ENCODE measurements at regions not wholly inside any gene's neighbourhood (a gene's known extent, or its start where the extent isn't known, plus 50 kb on each side); places are given as distances from the start of the nearest gene placed in this dataset.
A peak's percentile ranks its signal among the peaks of the same experiment; 100 is the strongest.

DNA sequence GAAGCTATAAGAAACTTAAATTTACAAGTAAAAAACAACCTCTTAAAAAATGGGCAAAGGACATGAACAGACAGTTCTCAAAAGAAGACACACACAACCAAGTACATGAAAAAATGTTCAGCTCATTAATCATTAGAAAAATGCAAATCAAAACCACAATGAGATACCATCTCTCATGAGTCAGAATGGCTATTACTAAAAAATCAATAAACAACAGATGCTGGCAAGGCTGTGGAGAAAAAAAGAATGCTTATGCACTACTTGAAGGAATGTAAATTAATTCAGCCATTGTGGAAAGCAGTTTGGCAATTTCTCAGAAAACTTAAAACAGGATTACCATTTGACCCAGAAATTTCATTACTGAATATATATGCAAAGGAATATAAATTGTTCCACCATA is 666.3 kb upstream of the GRIA3 start (continued):
- TF ChIP-seq, protein P1, sequence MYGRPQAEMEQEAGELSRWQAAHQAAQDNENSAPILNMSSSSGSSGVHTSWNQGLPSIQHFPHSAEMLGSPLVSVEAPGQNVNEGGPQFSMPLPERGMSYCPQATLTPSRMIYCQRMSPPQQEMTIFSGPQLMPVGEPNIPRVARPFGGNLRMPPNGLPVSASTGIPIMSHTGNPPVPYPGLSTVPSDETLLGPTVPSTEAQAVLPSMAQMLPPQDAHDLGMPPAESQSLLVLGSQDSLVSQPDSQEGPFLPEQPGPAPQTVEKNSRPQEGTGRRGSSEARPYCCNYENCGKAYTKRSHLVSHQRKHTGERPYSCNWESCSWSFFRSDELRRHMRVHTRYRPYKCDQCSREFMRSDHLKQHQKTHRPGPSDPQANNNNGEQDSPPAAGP (tag by site-specific recombination; IDR thresholded peaks at IDR 0.05): no peak
- TF ChIP-seq ZNF571 (tag by site-specific recombination; IDR thresholded peaks at IDR 0.05) (no peak), ZNF140 (tag by site-specific recombination; IDR thresholded peaks at IDR 0.05) (no peak), ZNF433 (tag by site-specific recombination; IDR thresholded peaks at IDR 0.05; ENCODE audit: low read depth) (no peak)

DNA sequence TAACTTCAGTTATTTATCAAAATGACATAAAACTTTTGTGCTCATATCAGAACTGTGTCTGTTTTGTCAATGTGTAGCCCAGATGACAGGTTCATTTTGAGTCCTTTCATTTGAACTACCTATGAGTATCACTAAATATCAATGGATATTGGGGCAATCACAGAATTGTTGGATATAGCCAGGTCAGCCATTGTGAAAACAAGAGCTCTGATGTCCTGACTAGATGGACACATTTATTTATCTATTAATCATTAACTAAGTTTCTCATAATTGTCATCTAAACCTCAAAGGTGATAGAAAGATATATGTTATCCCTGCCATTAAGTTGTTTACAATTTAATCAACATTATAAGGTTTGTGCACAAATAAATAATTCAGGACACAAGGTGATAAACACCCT is 638.3 kb upstream of the GRIA3 start:
- Histone ChIP-seq H3K4me3 (ENCODE audit: low read depth, low read length) (no peak overlapping the region), H3K36me3 (ENCODE audit: control insufficient read depth in 2 of 2, insufficient read depth in 1 of 2, low read length in 2 of 2) (no peaks in the 10 kb centered on the region), H3K4me1 (ENCODE audit: control insufficient read depth, insufficient read depth, low read length) (no peaks in the 10 kb centered on the region), H3K27ac (ENCODE audit: extremely low read depth, low read depth, low read length) (no peak overlapping the region), H3K9me3 (ENCODE audit: control insufficient read depth, insufficient read depth, low read depth, low read length) (no peaks in the 10 kb centered on the region)
- TF ChIP-seq ZFP69B (tag by site-specific recombination; IDR thresholded peaks at IDR 0.05) (no peak), GLI4 (tag by site-specific recombination; IDR thresholded peaks at IDR 0.05) (no peak), BCL11B (tag by site-specific recombination; IDR thresholded peaks at IDR 0.05; ENCODE audit: low read depth) (no peak), OVOL3 (tag by site-specific recombination; IDR thresholded peaks at IDR 0.05) (no peak), ZBTB17 (tag by site-specific recombination; IDR thresholded peaks at IDR 0.05) (no peak)
- ChIA-PET CTCF (no interaction called here), POLR2A (no interaction called here)

DNA sequence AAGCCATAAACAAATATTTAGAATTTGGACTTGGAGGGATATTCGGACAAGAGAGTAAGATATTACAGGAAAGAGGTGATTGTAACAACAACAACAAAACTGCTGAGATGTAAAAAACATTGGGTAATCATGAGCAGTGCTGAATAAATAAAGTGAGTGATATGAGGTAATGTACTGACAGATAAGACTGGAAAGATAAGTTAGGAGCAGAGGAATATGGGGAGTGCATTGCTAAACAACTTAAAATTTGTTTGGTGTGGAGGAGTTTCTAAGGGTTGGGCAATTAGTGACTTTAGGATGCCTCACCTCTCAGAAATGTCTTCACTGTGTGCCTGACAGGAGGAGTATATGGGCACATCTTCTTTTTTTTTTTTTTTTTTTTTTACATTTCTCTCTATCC is 637.8 kb upstream of the GRIA3 start:
- Histone ChIP-seq H3K9me3 (ENCODE audit: control insufficient read depth, insufficient read depth, low read depth, low read length) (no peaks in the 10 kb centered on the region), H3K36me3 (ENCODE audit: control insufficient read depth in 2 of 2, insufficient read depth in 1 of 2, low read length in 2 of 2) (no peaks in the 10 kb centered on the region), H3K4me3 (ENCODE audit: low read depth, low read length) (no peak overlapping the region), H3K4me1 (ENCODE audit: control insufficient read depth, insufficient read depth, low read length) (no peaks in the 10 kb centered on the region), H3K27ac (ENCODE audit: extremely low read depth, low read depth, low read length) (no peak overlapping the region)
- no peak for TF ChIP-seq ZNF473 (tag by site-specific recombination; IDR thresholded peaks at IDR 0.05)
- no peak for TF ChIP-seq ZFP69B (tag by site-specific recombination; IDR thresholded peaks at IDR 0.05)
- TF ChIP-seq, protein P2, sequence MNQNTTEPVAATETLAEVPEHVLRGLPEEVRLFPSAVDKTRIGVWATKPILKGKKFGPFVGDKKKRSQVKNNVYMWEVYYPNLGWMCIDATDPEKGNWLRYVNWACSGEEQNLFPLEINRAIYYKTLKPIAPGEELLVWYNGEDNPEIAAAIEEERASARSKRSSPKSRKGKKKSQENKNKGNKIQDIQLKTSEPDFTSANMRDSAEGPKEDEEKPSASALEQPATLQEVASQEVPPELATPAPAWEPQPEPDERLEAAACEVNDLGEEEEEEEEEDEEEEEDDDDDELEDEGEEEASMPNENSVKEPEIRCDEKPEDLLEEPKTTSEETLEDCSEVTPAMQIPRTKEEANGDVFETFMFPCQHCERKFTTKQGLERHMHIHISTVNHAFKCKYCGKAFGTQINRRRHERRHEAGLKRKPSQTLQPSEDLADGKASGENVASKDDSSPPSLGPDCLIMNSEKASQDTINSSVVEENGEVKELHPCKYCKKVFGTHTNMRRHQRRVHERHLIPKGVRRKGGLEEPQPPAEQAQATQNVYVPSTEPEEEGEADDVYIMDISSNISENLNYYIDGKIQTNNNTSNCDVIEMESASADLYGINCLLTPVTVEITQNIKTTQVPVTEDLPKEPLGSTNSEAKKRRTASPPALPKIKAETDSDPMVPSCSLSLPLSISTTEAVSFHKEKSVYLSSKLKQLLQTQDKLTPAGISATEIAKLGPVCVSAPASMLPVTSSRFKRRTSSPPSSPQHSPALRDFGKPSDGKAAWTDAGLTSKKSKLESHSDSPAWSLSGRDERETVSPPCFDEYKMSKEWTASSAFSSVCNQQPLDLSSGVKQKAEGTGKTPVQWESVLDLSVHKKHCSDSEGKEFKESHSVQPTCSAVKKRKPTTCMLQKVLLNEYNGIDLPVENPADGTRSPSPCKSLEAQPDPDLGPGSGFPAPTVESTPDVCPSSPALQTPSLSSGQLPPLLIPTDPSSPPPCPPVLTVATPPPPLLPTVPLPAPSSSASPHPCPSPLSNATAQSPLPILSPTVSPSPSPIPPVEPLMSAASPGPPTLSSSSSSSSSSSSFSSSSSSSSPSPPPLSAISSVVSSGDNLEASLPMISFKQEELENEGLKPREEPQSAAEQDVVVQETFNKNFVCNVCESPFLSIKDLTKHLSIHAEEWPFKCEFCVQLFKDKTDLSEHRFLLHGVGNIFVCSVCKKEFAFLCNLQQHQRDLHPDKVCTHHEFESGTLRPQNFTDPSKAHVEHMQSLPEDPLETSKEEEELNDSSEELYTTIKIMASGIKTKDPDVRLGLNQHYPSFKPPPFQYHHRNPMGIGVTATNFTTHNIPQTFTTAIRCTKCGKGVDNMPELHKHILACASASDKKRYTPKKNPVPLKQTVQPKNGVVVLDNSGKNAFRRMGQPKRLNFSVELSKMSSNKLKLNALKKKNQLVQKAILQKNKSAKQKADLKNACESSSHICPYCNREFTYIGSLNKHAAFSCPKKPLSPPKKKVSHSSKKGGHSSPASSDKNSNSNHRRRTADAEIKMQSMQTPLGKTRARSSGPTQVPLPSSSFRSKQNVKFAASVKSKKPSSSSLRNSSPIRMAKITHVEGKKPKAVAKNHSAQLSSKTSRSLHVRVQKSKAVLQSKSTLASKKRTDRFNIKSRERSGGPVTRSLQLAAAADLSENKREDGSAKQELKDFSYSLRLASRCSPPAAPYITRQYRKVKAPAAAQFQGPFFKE (tag by site-specific recombination; IDR thresholded peaks at IDR 0.05; ENCODE audit: borderline replicate concordance): no peak
- POLR2A ChIA-PET: no interaction called here
- CTCF ChIA-PET: no interaction called here

DNA sequence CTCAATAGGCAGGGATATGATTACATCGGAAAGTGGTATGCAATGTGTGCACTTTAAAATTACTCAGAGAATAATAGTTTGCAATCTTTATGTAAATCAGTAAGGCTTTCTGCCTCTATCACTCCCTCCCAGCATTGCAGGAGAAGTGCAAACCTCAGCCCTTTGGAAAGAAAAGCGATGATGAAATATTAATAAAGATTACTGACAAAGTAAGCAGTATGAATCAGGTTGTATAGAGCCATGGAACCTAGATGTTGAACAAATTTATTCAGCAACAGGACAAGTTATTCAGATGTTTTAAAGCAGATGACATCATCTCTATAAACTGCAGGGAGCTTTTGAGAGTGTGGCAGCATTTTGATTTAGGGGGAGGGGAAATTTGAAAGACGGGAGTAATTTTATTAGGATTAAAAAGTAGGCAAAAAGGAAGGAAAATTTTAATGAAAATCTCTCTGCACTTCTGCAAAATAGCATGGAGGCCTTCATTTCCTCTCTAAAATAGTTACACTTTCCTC is 631.7 kb upstream of the GRIA3 start:
- CTCF ChIA-PET: no interaction called here
- POLR2A ChIA-PET: no interaction called here
- TF ChIP-seq, protein P3, sequence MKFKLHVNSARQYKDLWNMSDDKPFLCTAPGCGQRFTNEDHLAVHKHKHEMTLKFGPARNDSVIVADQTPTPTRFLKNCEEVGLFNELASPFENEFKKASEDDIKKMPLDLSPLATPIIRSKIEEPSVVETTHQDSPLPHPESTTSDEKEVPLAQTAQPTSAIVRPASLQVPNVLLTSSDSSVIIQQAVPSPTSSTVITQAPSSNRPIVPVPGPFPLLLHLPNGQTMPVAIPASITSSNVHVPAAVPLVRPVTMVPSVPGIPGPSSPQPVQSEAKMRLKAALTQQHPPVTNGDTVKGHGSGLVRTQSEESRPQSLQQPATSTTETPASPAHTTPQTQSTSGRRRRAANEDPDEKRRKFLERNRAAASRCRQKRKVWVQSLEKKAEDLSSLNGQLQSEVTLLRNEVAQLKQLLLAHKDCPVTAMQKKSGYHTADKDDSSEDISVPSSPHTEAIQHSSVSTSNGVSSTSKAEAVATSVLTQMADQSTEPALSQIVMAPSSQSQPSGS (tag by site-specific recombination; IDR thresholded peaks at IDR 0.05; ENCODE audit: low read depth): peak; percentile 61
- TF ChIP-seq, protein P4, sequence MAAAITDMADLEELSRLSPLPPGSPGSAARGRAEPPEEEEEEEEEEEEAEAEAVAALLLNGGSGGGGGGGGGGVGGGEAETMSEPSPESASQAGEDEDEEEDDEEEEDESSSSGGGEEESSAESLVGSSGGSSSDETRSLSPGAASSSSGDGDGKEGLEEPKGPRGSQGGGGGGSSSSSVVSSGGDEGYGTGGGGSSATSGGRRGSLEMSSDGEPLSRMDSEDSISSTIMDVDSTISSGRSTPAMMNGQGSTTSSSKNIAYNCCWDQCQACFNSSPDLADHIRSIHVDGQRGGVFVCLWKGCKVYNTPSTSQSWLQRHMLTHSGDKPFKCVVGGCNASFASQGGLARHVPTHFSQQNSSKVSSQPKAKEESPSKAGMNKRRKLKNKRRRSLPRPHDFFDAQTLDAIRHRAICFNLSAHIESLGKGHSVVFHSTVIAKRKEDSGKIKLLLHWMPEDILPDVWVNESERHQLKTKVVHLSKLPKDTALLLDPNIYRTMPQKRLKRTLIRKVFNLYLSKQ (tag by site-specific recombination; IDR thresholded peaks at IDR 0.05; ENCODE audit: borderline replicate concordance): no peak
- TF ChIP-seq, protein P5, sequence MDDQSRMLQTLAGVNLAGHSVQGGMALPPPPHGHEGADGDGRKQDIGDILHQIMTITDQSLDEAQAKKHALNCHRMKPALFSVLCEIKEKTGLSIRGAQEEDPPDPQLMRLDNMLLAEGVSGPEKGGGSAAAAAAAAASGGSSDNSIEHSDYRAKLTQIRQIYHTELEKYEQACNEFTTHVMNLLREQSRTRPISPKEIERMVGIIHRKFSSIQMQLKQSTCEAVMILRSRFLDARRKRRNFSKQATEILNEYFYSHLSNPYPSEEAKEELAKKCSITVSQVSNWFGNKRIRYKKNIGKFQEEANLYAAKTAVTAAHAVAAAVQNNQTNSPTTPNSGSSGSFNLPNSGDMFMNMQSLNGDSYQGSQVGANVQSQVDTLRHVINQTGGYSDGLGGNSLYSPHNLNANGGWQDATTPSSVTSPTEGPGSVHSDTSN (CRISPR knock-in tag; IDR thresholded peaks at IDR 0.05): no peak

More for the DNA sequence above, 631.7 kb upstream of the GRIA3 start:
- H3K27ac ChIP-seq (ENCODE audit: extremely low read depth, low read depth, low read length): no peak overlapping the region
- H3K4me3 ChIP-seq (ENCODE audit: low read depth, low read length): no peak overlapping the region
- H3K36me3 ChIP-seq (ENCODE audit: control insufficient read depth in 2 of 2, insufficient read depth in 1 of 2, low read length in 2 of 2): no peaks in the 10 kb centered on the region
- no peaks in the 10 kb centered on the region for H3K9me3 ChIP-seq (ENCODE audit: control insufficient read depth, insufficient read depth, low read depth, low read length)
- H3K4me1 ChIP-seq (ENCODE audit: control insufficient read depth, insufficient read depth, low read length): no peaks in the 10 kb centered on the region
